ENCODE measurements at regions not wholly inside any gene's neighbourhood (a gene's known extent, or its start where the extent isn't known, plus 50 kb on each side); places are given as distances from the start of the nearest gene placed in this dataset.

DNA sequence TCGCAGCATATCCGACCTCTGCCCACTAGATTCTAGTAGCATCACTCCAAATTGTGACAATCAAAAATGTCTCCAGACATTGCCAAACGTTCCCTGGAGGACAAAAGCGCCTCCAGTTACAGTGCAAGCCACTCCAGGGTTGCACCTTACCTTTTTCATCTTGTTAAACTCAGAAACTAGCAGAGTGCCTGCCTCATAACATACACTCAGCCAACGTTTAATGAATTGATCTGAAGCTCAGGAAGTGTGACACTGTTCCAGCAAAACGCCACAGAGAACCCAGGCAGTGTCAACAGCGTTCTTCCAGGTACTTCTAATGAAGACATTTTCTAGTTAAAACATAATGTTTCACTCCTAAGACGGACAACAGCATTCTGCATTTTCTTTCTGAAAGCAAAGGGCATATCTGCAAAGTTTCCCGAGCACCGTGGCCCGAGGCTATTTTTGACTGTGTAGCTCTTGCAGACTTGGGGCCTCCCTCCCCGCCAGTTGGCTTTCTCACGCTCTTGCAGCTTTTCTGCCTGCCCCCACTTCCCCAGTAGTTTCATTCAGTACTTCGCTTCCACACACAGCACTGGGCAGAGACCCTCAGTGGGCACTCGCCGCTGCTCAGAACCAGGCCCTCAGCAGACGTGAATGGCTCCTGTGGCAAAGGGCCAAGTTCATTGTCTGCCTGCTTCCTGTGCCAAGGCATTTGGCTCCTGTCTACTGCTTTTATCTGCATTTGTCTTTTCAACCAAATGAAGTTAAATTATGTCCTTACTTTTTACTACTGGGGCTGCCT is 133.4 kb upstream of the TTC29 start:
- DNase-seq (ENCODE audit: low spot score in 2 of 2), result no peak
- no peak overlapping the region for H3K4me3 ChIP-seq (ENCODE audit: low read depth, poor library complexity, severe bottlenecking)
- WGBS, 2 donors, result 44 to 56% methylated on average over 17 of the region's 17 CpGs
- TF ChIP-seq CTCF (IDR thresholded peaks at IDR 0.05) (no peak), POLR2A (IDR thresholded peaks at IDR 0.05) (no peak)
- intact Hi-C loops (cut with DNase I; ENCODE audit: low total_unique reads), result no loop called here

DNA sequence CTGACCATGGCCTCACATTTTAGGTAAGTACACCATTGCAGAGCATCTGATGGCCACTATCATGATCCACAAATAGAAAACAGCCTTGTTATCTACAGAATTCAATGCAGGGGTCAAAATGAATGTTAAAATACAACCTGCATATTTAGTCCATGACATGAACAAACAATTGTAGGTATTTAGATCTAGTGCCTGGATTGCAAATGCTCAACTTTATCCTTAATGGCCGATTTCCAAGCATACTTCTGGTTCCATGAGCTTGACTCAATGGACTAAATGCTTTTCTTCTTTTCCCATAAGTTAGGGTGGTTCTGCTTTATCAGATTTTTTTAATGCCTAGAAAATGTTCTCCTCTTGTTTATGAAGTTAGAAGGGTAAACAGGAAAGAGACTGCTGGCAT is 139.2 kb upstream of the TTC29 start:
- 83 to 95% methylated on average over 1 of the region's 1 CpG for WGBS, 2 donors
- no peak for DNase-seq (ENCODE audit: low spot score in 2 of 2)
- no peak for TF ChIP-seq CTCF (IDR thresholded peaks at IDR 0.05)
- TF ChIP-seq POLR2A (IDR thresholded peaks at IDR 0.05), result no peak
- H3K4me3 ChIP-seq (ENCODE audit: low read depth, poor library complexity, severe bottlenecking), result no peak overlapping the region
- intact Hi-C loops (cut with DNase I; ENCODE audit: low total_unique reads), result no loop called here

DNA sequence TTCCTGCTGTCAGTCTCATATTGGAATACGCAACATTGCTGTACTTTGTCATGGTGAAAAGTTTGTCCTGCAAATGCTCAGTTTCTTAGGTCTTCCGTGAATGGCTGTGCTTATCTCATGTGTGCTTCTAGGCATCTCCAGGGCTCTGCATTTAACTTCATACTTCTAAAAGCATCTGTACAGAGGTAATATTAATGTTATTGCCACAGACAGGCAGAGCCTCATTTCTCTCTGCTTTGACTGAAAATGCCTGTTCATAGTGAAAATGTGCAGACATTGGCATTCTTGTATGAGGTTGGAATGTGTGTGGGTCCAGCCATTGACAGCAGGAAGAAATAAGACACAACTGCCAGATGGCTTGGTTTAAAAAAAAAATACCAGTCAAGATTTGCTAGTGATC is 140.1 kb upstream of the TTC29 start:
- TF ChIP-seq CTCF (IDR thresholded peaks at IDR 0.05) (no peak), POLR2A (IDR thresholded peaks at IDR 0.05) (no peak)
- intact Hi-C loops (cut with DNase I; ENCODE audit: low total_unique reads), result no loop called here
- no peak for DNase-seq (ENCODE audit: low spot score in 2 of 2)
- H3K4me3 ChIP-seq (ENCODE audit: low read depth, poor library complexity, severe bottlenecking), result no peak overlapping the region
- WGBS, 2 donors, result 88 to 89% methylated on average over 2 of the region's 2 CpGs

DNA sequence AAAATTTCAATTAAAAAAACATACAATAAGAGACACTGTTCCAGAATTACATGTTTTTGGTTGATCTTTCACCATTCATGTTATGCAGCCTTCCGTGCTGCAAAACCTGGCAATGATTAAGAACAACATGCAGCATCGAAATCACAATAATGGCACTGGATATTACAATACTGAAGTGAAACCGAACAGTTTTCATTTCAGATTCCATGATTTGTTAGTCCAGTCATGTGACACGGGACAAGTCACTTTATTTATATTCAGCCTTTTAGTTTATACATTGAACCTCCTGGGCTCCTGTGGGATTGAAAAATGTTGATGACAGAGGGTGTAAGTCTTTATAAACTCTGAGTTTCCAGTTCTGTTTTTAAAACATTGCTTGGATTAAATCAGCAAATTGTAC is 142.5 kb upstream of the TTC29 start:
- intact Hi-C loops (cut with DNase I; ENCODE audit: low total_unique reads), result no loop called here

GRCh38 chr4:147090486-147090885 is 144.8 kb upstream of the TTC29 start:
- no peak for DNase-seq (ENCODE audit: low spot score in 2 of 2)

More for the DNA sequence above, 142.5 kb upstream of the TTC29 start:
- H3K4me3 ChIP-seq (ENCODE audit: low read depth, poor library complexity, severe bottlenecking), result no peak overlapping the region
- TF ChIP-seq POLR2A (IDR thresholded peaks at IDR 0.05) (no peak), CTCF (IDR thresholded peaks at IDR 0.05) (no peak)
- WGBS, 2 donors, result 58 to 66% methylated on average over 4 of the region's 4 CpGs
- DNase-seq (ENCODE audit: low spot score in 2 of 2), result no peak

More at GRCh38 chr4:147090486-147090885, 144.8 kb upstream of the TTC29 start:
- H3K4me3 ChIP-seq (ENCODE audit: low read depth, poor library complexity, severe bottlenecking), result no peak overlapping the region
- 54 to 60% methylated on average over 5 of the region's 5 CpGs for WGBS, 2 donors
- TF ChIP-seq POLR2A (IDR thresholded peaks at IDR 0.05), result no peak
- TF ChIP-seq CTCF (IDR thresholded peaks at IDR 0.05), result no peak
- intact Hi-C loops (cut with DNase I; ENCODE audit: low total_unique reads), result loop anchor here (10.0 kb wide), 1 partner anchor 66 kb away; no protein-coding TSS in a partner anchor
